GM13976 (cell line): ENCODE measurements at regions not wholly inside any gene's neighbourhood (a gene's known extent, or its start where the extent isn't known, plus 50 kb on each side); places are given as distances from the start of the nearest gene placed in this dataset.

ENCODE experiments used
- DNase-seq: peaks from one replicate; pipeline ENCODE4 v3.0.0; 2012; ENCODE audit warnings: low spot score
- in situ Hi-C: fragments of 300-500 bp; cut with MboI; formaldehyde crosslinking; loops from one replicate; pipeline ENCODE4 v1.12.0; 2022; ENCODE audit warnings: low sequenced_read_pairs, mixed read lengths, inconsistent platforms; ENCODE audit not compliant: unreplicated experiment
- TF ChIP-seq, protein P1 (sequence below): IDR thresholded peaks from 2 replicates; pipeline ENCODE4 v1.5.1; 2012; ENCODE audit warnings: borderline replicate concordance, mild to moderate bottlenecking; ENCODE audit not compliant: insufficient read depth; ENCODE audit errors: extremely low read depth, missing control alignments, control extremely low read depth

DNA sequence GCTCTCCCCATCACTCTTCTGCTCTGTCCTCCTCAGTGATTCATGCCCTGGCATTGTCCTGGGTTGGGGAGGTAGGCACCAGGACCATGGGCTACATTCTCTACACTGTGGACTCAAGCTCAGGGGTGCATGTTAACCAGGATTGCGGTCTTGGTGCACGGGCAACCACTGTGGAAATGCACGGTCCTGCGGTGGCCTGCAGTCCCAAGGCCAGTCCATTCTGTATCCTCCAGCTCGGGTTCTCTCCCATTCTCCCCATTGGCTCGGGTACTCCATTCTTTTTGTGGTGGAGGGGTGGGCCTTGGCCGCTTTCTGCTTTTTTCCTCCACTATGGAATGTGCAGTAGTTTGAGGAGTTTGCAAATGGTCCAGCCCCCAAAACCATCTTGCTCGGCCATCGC is 215.0 kb upstream of the MYT1L start:
- in situ Hi-C loops: no loop called here
- TF ChIP-seq, protein P1, sequence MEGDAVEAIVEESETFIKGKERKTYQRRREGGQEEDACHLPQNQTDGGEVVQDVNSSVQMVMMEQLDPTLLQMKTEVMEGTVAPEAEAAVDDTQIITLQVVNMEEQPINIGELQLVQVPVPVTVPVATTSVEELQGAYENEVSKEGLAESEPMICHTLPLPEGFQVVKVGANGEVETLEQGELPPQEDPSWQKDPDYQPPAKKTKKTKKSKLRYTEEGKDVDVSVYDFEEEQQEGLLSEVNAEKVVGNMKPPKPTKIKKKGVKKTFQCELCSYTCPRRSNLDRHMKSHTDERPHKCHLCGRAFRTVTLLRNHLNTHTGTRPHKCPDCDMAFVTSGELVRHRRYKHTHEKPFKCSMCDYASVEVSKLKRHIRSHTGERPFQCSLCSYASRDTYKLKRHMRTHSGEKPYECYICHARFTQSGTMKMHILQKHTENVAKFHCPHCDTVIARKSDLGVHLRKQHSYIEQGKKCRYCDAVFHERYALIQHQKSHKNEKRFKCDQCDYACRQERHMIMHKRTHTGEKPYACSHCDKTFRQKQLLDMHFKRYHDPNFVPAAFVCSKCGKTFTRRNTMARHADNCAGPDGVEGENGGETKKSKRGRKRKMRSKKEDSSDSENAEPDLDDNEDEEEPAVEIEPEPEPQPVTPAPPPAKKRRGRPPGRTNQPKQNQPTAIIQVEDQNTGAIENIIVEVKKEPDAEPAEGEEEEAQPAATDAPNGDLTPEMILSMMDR: no peak
- no peak for DNase-seq

DNA sequence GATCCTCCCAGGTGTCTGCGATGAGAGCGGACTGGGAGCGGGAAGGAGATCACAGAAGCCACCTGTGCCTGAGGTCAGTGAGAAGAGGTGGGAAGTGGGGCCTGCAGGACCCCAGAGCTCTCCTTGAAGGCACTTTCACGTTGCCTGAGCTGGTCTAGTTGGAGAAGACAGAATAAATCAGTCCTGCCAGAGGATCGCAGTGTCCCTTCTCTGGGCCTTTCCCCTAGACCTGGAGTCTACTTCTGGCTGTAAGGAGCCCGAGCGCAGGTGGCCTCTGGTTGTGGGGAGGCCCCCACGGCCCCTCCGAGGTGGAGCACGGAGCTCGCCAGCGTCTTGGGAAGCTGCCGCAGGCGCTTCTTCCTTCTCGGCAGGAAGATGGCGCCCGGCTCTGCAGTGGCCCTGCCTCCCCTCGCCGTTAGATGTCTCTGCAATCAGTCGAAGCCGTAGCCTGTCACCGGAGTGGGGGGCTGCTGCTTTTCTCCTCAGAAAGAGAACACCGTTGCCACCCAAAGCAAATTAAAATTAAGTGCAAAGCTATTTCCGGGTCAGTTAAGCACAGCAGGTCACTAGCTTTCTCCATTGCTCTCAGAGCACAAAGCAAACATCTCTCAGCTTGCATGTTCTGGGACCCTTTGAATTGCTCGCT is 212.0 kb upstream of the MYT1L start:
- DNase-seq: no peak
- in situ Hi-C loops: no loop called here
- TF ChIP-seq, protein P1: no peak

DNA sequence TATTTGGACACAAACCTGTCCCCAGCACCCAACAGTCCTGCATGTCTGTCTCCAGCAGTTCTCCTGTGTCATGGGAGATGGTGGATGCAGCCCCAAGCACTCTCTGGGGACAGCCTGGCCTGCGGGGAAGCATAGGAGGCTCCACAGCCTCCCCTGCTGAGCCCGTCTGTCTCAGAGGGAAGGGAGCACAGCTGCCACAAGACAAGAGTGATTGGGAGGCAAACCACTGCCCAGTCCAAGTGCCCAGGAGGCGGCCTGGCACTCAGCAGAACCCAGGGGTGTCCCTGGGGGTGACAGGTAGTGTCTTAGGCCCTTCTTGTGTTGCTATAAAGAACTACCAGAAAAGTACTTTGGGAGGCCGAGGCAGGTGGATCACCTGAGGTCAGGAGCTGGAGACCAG is 211.2 kb upstream of the MYT1L start:
- in situ Hi-C loops: no loop called here
- no peak for DNase-seq
- TF ChIP-seq, protein P1: no peak

DNA sequence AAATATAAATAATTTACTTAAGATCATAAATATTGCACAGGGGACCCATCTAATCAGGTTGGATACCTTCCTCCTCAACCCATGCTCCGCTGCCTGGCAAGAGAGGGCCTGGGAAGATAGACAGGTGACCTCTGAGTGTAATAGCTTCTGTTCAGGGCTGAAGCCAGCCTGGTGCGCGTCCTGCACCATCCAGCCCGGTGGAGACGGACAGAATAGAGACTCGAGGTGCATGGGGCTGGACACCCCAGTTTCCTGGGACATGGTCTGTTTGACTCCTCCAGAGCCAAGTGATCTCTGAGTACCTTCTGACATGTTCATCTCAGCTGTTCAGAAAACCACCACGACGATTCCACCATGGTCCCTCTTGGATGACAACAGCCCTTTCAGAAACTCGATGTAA is 209.3 kb upstream of the MYT1L start:
- in situ Hi-C loops: no loop called here
- DNase-seq: no peak
- TF ChIP-seq, protein P1: no peak

DNA sequence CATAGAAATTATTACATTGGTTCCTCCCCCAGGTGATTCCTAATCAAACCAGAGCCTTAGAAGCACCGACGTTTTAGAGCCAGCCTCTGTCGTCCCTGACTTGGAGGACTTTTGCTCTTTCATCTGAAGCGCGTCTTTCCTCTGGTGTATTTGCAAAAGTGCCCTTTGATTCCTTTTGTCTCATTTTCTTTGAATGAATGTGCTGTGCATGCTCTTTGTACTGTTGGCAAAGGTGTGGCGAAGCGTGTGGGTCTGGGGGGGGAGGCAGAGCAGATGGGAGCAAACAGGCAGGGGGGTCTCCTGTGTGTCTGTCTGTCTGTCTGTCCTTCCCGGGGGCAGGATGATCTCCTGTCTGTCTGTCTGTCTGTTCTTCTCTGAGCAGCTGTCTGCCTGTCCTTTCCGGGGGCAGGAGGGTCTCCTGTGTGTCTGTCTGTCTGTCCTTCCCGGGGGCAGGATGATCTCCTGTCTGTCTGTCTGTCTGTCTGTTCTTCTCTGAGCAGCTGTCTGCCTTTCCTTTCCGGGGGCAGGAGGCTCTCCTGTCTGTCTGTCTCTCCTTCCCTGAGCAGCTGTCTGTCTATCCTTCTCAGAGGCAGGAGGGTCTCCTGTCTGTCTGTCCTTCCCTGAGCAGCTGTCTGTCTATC is 205.5 kb upstream of the MYT1L start:
- in situ Hi-C loops: no loop called here

DNA sequence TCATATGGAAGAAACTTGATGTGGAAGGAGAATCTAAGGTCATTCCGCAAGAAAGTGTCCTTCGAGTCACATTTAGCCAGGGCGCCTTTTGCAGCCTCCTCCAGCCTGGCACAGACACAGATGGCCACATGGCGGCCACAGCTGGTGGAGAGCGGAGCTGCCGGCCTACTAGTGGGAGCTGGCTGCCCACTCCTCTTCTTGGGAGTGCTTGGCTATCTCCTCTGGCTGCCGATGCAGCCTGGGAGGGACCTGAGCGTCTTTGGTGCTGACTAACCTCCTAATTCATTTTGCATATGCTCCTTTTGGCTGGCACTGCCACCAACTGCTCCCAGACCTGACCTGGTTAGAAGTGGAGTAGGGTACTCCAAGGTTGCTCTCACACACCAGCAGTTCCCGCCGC is 199.3 kb upstream of the MYT1L start:
- TF ChIP-seq, protein P1: no peak
- in situ Hi-C loops: no loop called here
- DNase-seq: no peak

More for the DNA sequence above, 205.5 kb upstream of the MYT1L start:
- DNase-seq: no peak
- TF ChIP-seq, protein P1: no peak
